Fibroblast of pulmonary artery (primary cell): ENCODE measurements at regions not wholly inside any gene's neighbourhood (a gene's known extent, or its start where the extent isn't known, plus 50 kb on each side); places are given as distances from the start of the nearest gene placed in this dataset.
A peak's percentile ranks its signal among the peaks of the same experiment; 100 is the strongest.

Experiments used
- DNase-seq: peaks from one replicate; pipeline ENCODE4 v3.0.0-alpha.2; 2010; ENCODE audit warnings: low read depth
- H3K4me3 ChIP-seq: replicated peaks from 2 replicates; pipeline ENCODE4 v1.5.1; 2011; ENCODE audit warnings: low read depth, mild to moderate bottlenecking, control low read depth, low read length, moderate library complexity
- CTCF ChIP-seq: IDR thresholded peaks from 2 replicates; pipeline ENCODE4 v1.5.1; 2011; ENCODE audit warnings: mild to moderate bottlenecking, control low read depth, low read length, inconsistent platforms; ENCODE audit errors: missing control alignments

GRCh38 chr18:44586782-44587524, 93.7 kb upstream of the SETBP1 start:
- no peak for DNase-seq
- TF ChIP-seq CTCF, result no peak
- no peak overlapping the region for H3K4me3 ChIP-seq

- DNase-seq, result no peak
- H3K4me3 ChIP-seq, result no peak overlapping the region
- TF ChIP-seq CTCF, result no peak
These were observed 92.2 kb upstream of the SETBP1 start for GRCh38 chr18:44588508-44588907.

- H3K4me3 ChIP-seq, result no peak overlapping the region
- no peak for TF ChIP-seq CTCF
- peak; percentile 56 for DNase-seq
These were observed 90.9 kb upstream of the SETBP1 start for GRCh38 chr18:44589693-44590355.

- DNase-seq, result no peak
- H3K4me3 ChIP-seq, result no peak overlapping the region
- no peak for TF ChIP-seq CTCF
These were observed 89.6 kb upstream of the SETBP1 start for GRCh38 chr18:44590956-44591670.

GRCh38 chr18:44592639-44593038, 88.0 kb upstream of the SETBP1 start:
- H3K4me3 ChIP-seq, result no peak overlapping the region
- no peak for TF ChIP-seq CTCF
- peak; percentile 21 for DNase-seq

GRCh38 chr18:44594799-44595467, 85.8 kb upstream of the SETBP1 start:
- peak; percentile 78 for DNase-seq
- no peak for TF ChIP-seq CTCF

More at GRCh38 chr18:44594799-44595467, 85.8 kb upstream of the SETBP1 start:
- no peak overlapping the region for H3K4me3 ChIP-seq
